Activated CD8-positive, alpha-beta memory T cell treated with anti-CD3 and anti-CD28 coated beads, Interleukin-2, amount 50 U/mL, for 24 hours (primary cell): ENCODE measurements at regions not wholly inside any gene's neighbourhood (a gene's known extent, or its start where the extent isn't known, plus 50 kb on each side); places are given as distances from the start of the nearest gene placed in this dataset.
A peak's percentile ranks its signal among the peaks of the same experiment; 100 is the strongest.
"Not testable (repeated sequence)": the region's sequence is repeated elsewhere in the genome, so short reads cannot be mapped to it uniquely, and the experiment has no call there.

Source experiments
- DNase-seq: peaks from one replicate; pipeline ENCODE4 v3.0.0-alpha.2; 2020; ENCODE audit errors: extremely low read depth

- DNase-seq: no peak
Observed at GRCh38 chr12:34190054-34190453, 167.8 kb downstream of the ALG10 start.

- DNase-seq: no peak
Observed at GRCh38 chr12:34198924-34199323, 176.6 kb downstream of the ALG10 start.

GRCh38 chr12:34203866-34204620 is 181.7 kb downstream of the ALG10 start:
- no peak for DNase-seq

GRCh38 chr12:34204830-34205285 is 182.6 kb downstream of the ALG10 start:
- DNase-seq: no peak

- no peak for DNase-seq
Observed at GRCh38 chr12:34205401-34205800, 183.1 kb downstream of the ALG10 start.

- no peak for DNase-seq
Observed at GRCh38 chr12:34206061-34206785, 183.9 kb downstream of the ALG10 start.

GRCh38 chr12:34207858-34208257 is 185.6 kb downstream of the ALG10 start:
- DNase-seq: no peak

- DNase-seq: no peak
Observed at GRCh38 chr12:34208331-34209258, 186.3 kb downstream of the ALG10 start.

GRCh38 chr12:34209259-34209835 is 187.1 kb downstream of the ALG10 start:
- DNase-seq: no peak

- no peak for DNase-seq
Observed at GRCh38 chr12:34210183-34210582, 187.9 kb downstream of the ALG10 start.

- DNase-seq: no peak
Observed at GRCh38 chr12:34210689-34211530, 188.6 kb downstream of the ALG10 start.

GRCh38 chr12:34212651-34213050 is 190.4 kb downstream of the ALG10 start:
- no peak for DNase-seq

- no peak for DNase-seq
Observed at GRCh38 chr12:34214011-34214410, 191.7 kb downstream of the ALG10 start.

GRCh38 chr12:34215213-34215892 is 193.1 kb downstream of the ALG10 start:
- no peak for DNase-seq

GRCh38 chr12:34215893-34216285 is 193.6 kb downstream of the ALG10 start:
- no peak for DNase-seq

GRCh38 chr12:34217660-34218059 is 195.4 kb downstream of the ALG10 start:
- no peak for DNase-seq

- DNase-seq: peak; percentile 34
Observed at GRCh38 chr12:34218193-34219045, 196.1 kb downstream of the ALG10 start.

- DNase-seq: no peak
Observed at GRCh38 chr12:34219046-34219770, 196.9 kb downstream of the ALG10 start.

GRCh38 chr12:34220079-34220478 is 197.8 kb downstream of the ALG10 start:
- DNase-seq: not testable (repeated sequence)
